Thyroid gland (tissue), 4 donors: ENCODE measurements at regions not wholly inside any gene's neighbourhood (a gene's known extent, or its start where the extent isn't known, plus 50 kb on each side); places are given as distances from the start of the nearest gene placed in this dataset.

ENCODE experiments used
- DNase-seq, 2 donors: peaks; one replicate each; pipeline ENCODE4 v3.0.0-alpha.2; 2019
- H3K27ac ChIP-seq, 3 donors: fragments of 200-600 bp; sonication (generic); 1 replicate in 2 of 3; 2 replicates in 1 of 3; pipeline ENCODE4 v1.5.1; 2016 to 2019; ENCODE audit warnings: mild to moderate bottlenecking in 1 of 3, moderate library complexity in 1 of 3
- H3K27me3 ChIP-seq: fragments of 200-600 bp; sonication (generic); one replicate; pipeline ENCODE4 v1.5.1; 2019
- H3K36me3 ChIP-seq, 2 donors: fragments of 200-600 bp; sonication (generic); one replicate each; pipeline ENCODE4 v1.5.1; 2016 to 2019
- H3K4me1 ChIP-seq, 2 donors: fragments of 200-600 bp; sonication (generic); one replicate each; pipeline ENCODE4 v1.5.1; 2017 to 2019
- H3K4me3 ChIP-seq, 3 donors: fragments of 200-600 bp; sonication (generic); replicated peaks in 1 of 3; 1 replicate in 2 of 3; 2 replicates in 1 of 3; pipeline ENCODE4 v1.5.1; 2016; ENCODE audit warnings: mild to moderate bottlenecking in 1 of 3
- H3K9me3 ChIP-seq: fragments of 200-600 bp; sonication (generic); one replicate; pipeline ENCODE4 v1.5.1; 2017
- CTCF ChIP-seq, 6 experiments: fragments of 200-600 bp in 3 of 6; fragments of 450-650 bp in 3 of 6; sonication (generic) in 3 of 6; IDR thresholded peaks; one replicate each; pipeline ENCODE4 v1.5.1; 2016 to 2019; ENCODE audit warnings: antibody characterized with exemption in 6 of 6, mild to moderate bottlenecking in 2 of 6, inconsistent platforms in 1 of 6, moderate library complexity in 1 of 6
- POLR2A ChIP-seq, 2 donors: fragments of 450-650 bp; IDR thresholded peaks; one replicate each; pipeline ENCODE4 v1.6.1; 2017; ENCODE audit warnings: antibody characterized with exemption in 2 of 2, mild to moderate bottlenecking in 2 of 2, moderate library complexity in 1 of 2
- WGBS, 2 donors: methylation state at CpG; one replicate each; pipeline ENCODE4 v1.1.5; 2017; 5-methylcytosine and 5-hydroxymethylcytosine counted together
- intact Hi-C: fragments of 100-400 bp; cut with DNase I; formaldehyde crosslinking; loops from one replicate; pipeline ENCODE4 v1.15.1; 2023

GRCh38 chr9:120016231-120016630, 563.7 kb downstream of the CDK5RAP2 start:
- no peaks in the 10 kb centered on the region for H3K9me3 ChIP-seq
- H3K4me3 ChIP-seq, result no peak overlapping the region
- H3K36me3 ChIP-seq, result no peaks in the 10 kb centered on the region
- intact Hi-C loops, result no loop called here
- no peak overlapping the region for H3K27ac ChIP-seq
- 53 to 61% methylated on average over 2 of the region's 2 CpGs for WGBS, 2 donors
- DNase-seq, result no peak
- no peaks in the 10 kb centered on the region for H3K27me3 ChIP-seq
- TF ChIP-seq CTCF (IDR thresholded peaks at IDR 0.05) (no peak), POLR2A (IDR thresholded peaks at IDR 0.05) (no peak)
- H3K4me1 ChIP-seq, result no peaks in the 10 kb centered on the region

GRCh38 chr9:120014796-120015195, 565.2 kb downstream of the CDK5RAP2 start:
- Histone ChIP-seq H3K27me3 (no peaks in the 10 kb centered on the region), H3K36me3 (no peaks in the 10 kb centered on the region), H3K4me3 (no peak overlapping the region), H3K9me3 (no peaks in the 10 kb centered on the region), H3K4me1 (no peaks in the 10 kb centered on the region), H3K27ac (no peak overlapping the region)
- WGBS, 2 donors, result 74 to 90% methylated on average over 7 of the region's 7 CpGs
- TF ChIP-seq POLR2A (IDR thresholded peaks at IDR 0.05) (no peak), CTCF (IDR thresholded peaks at IDR 0.05) (no peak)
- no peak for DNase-seq
- intact Hi-C loops, result no loop called here

- 41 to 82% methylated on average over 3 of the region's 3 CpGs for WGBS, 2 donors
- Histone ChIP-seq H3K4me1 (no peaks in the 10 kb centered on the region), H3K27ac (no peak overlapping the region), H3K4me3 (no peak overlapping the region), H3K36me3 (no peaks in the 10 kb centered on the region), H3K9me3 (no peaks in the 10 kb centered on the region), H3K27me3 (no peaks in the 10 kb centered on the region)
- TF ChIP-seq CTCF (IDR thresholded peaks at IDR 0.05) (no peak), POLR2A (IDR thresholded peaks at IDR 0.05) (no peak)
- no peak for DNase-seq
- intact Hi-C loops, result no loop called here
Observed at GRCh38 chr9:120009856-120010255, 570.1 kb downstream of the CDK5RAP2 start.

- peaks cover 0 to 3% of the 10 kb centered on the region in 2 donors for H3K4me1 ChIP-seq
- no peak for DNase-seq
- 80 to 86% methylated on average over 7 of the region's 7 CpGs for WGBS, 2 donors
- H3K36me3 ChIP-seq, result no peaks in the 10 kb centered on the region
- H3K27ac ChIP-seq, result no peak overlapping the region
- no peak overlapping the region for H3K4me3 ChIP-seq
- TF ChIP-seq CTCF (IDR thresholded peaks at IDR 0.05), result no peak
- no peak for TF ChIP-seq POLR2A (IDR thresholded peaks at IDR 0.05)
- intact Hi-C loops, result no loop called here
- H3K9me3 ChIP-seq, result no peaks in the 10 kb centered on the region
- no peaks in the 10 kb centered on the region for H3K27me3 ChIP-seq
Observed at GRCh38 chr9:120001536-120001935, 578.4 kb downstream of the CDK5RAP2 start.

- peak; percentile 11 to 13 for DNase-seq
- Histone ChIP-seq H3K9me3 (no peaks in the 10 kb centered on the region), H3K4me1 (peaks cover 0 to 3% of the 10 kb centered on the region in 2 donors), H3K4me3 (no peak overlapping the region), H3K27me3 (no peaks in the 10 kb centered on the region), H3K36me3 (no peaks in the 10 kb centered on the region), H3K27ac (no peak overlapping the region)
- WGBS, 2 donors, result 17 to 23% methylated on average over 2 of the region's 2 CpGs
- TF ChIP-seq POLR2A (IDR thresholded peaks at IDR 0.05) (no peak), CTCF (IDR thresholded peaks at IDR 0.05) (no peak)
- intact Hi-C loops, result no loop called here
Observed at GRCh38 chr9:119998614-119999013, 581.4 kb downstream of the CDK5RAP2 start.
